NT2/D1 (cell line): ENCODE measurements at regions not wholly inside any gene's neighbourhood (a gene's known extent, or its start where the extent isn't known, plus 50 kb on each side); places are given as distances from the start of the nearest gene placed in this dataset.

Experiments
- SUZ12 ChIP-seq: IDR thresholded peaks from 2 replicates; pipeline ENCODE4 v1.6.1; 2011; ENCODE audit not compliant: insufficient read length, insufficient read depth; ENCODE audit errors: extremely low read depth
- YY1 ChIP-seq: IDR thresholded peaks from 2 replicates; pipeline ENCODE4 v1.6.1; 2011; ENCODE audit not compliant: insufficient read length, insufficient read depth
- ZNF274 ChIP-seq: IDR thresholded peaks from 2 replicates; pipeline ENCODE4 v1.6.1; 2011; ENCODE audit warnings: mild to moderate bottlenecking, low read depth, low read length

GRCh38 chr3:31067004-31067403 lies 172.5 kb upstream of the GADL1 start:
- no peak for TF ChIP-seq YY1
- no peak for TF ChIP-seq SUZ12
- TF ChIP-seq ZNF274, result no peak
